ENCODE measurements at regions not wholly inside any gene's neighbourhood (a gene's known extent, or its start where the extent isn't known, plus 50 kb on each side); places are given as distances from the start of the nearest gene placed in this dataset.

- no peak overlapping the region for H3K4me3 ChIP-seq (replicated peaks; ENCODE audit: low read depth, low read length)
- no peak for TF ChIP-seq CTCF (IDR thresholded peaks at IDR 0.05; ENCODE audit: low read length, missing control alignments)
- no peak for DNase-seq (ENCODE audit: low read depth)
These were observed 425.2 kb downstream of the CHL1 start for GRCh38 chr3:621714-622113.

- no peak for DNase-seq (ENCODE audit: low read depth)
These were observed 425.8 kb downstream of the CHL1 start for GRCh38 chr3:622314-622713.

GRCh38 chr3:623914-624545 lies 427.5 kb downstream of the CHL1 start:
- DNase-seq (ENCODE audit: low read depth) = no peak
- no peak overlapping the region for H3K4me3 ChIP-seq (replicated peaks; ENCODE audit: low read depth, low read length)
- no peak for TF ChIP-seq CTCF (IDR thresholded peaks at IDR 0.05; ENCODE audit: low read length, missing control alignments)

More at GRCh38 chr3:622314-622713, 425.8 kb downstream of the CHL1 start:
- no peak overlapping the region for H3K4me3 ChIP-seq (replicated peaks; ENCODE audit: low read depth, low read length)
- TF ChIP-seq CTCF (IDR thresholded peaks at IDR 0.05; ENCODE audit: low read length, missing control alignments) = no peak

GRCh38 chr3:632571-633170 lies 436.1 kb downstream of the CHL1 start:
- peak; percentile 57 for DNase-seq (ENCODE audit: low read depth)
- peak; percentile 58 for TF ChIP-seq CTCF (IDR thresholded peaks at IDR 0.05; ENCODE audit: low read length, missing control alignments)
- no peak overlapping the region for H3K4me3 ChIP-seq (replicated peaks; ENCODE audit: low read depth, low read length)

- no peak overlapping the region for H3K4me3 ChIP-seq (replicated peaks; ENCODE audit: low read depth, low read length)
- TF ChIP-seq CTCF (IDR thresholded peaks at IDR 0.05; ENCODE audit: low read length, missing control alignments) = no peak
- DNase-seq (ENCODE audit: low read depth) = no peak
These were observed 437.9 kb downstream of the CHL1 start for GRCh38 chr3:634511-634910.

GRCh38 chr3:635393-635792 lies 438.8 kb downstream of the CHL1 start:
- H3K4me3 ChIP-seq (replicated peaks; ENCODE audit: low read depth, low read length) = no peak overlapping the region
- DNase-seq (ENCODE audit: low read depth) = no peak
- TF ChIP-seq CTCF (IDR thresholded peaks at IDR 0.05; ENCODE audit: low read length, missing control alignments) = no peak

- H3K4me3 ChIP-seq (replicated peaks; ENCODE audit: low read depth, low read length) = no peak overlapping the region
- no peak for DNase-seq (ENCODE audit: low read depth)
- TF ChIP-seq CTCF (IDR thresholded peaks at IDR 0.05; ENCODE audit: low read length, missing control alignments) = no peak
These were observed 446.8 kb downstream of the CHL1 start for GRCh38 chr3:643376-643775.

Measured in fibroblast of pulmonary artery (primary cell).